ENCODE measurements at regions not wholly inside any gene's neighbourhood (a gene's known extent, or its start where the extent isn't known, plus 50 kb on each side); places are given as distances from the start of the nearest gene placed in this dataset.

GRCh38 chr11:128181088-128181480 lies 406.3 kb downstream of the ETS1 start:
- H4K20me1 ChIP-seq (ENCODE audit: control insufficient read depth, insufficient read depth, low read depth, low read length), result no peaks in the 10 kb centered on the region
- H3K79me2 ChIP-seq (ENCODE audit: control insufficient read depth, low read length), result no peaks in the 10 kb centered on the region
- no peak overlapping the region for H3K4me3 ChIP-seq (ENCODE audit: low read length)
- H3K4me2 ChIP-seq (ENCODE audit: low read length), result no peak overlapping the region
- H3K9me3 ChIP-seq (ENCODE audit: control insufficient read depth, insufficient read depth, low read length), result peaks cover 8% of the 10 kb centered on the region; the same call in 1 of the 2 replicates
- TF ChIP-seq CTCF (IDR thresholded peaks at IDR 0.05; ENCODE audit: low read depth, low read length, poor library complexity, severe bottlenecking), result no peak
- TF ChIP-seq EZH2phosphoT487 (IDR thresholded peaks at IDR 0.05; ENCODE audit: borderline replicate concordance, low read length), result no peak
- H3K27ac ChIP-seq (ENCODE audit: low read depth, low read length), result no peak overlapping the region
- H3K4me1 ChIP-seq (ENCODE audit: control insufficient read depth, low read length), result no peaks in the 10 kb centered on the region
- H3K9me2 ChIP-seq (replicated peaks; ENCODE audit: control insufficient read depth, low read length), result no peaks in the 10 kb centered on the region
- no peaks in the 10 kb centered on the region for H3K36me3 ChIP-seq (ENCODE audit: control insufficient read depth, low read length)
- H3K27me3 ChIP-seq (ENCODE audit: control insufficient read depth, low read length), result no peaks in the 10 kb centered on the region
- H3F3A ChIP-seq (ENCODE audit: control insufficient read depth, insufficient read depth), result no peaks in the 10 kb centered on the region

GRCh38 chr11:128180441-128181087 lies 406.8 kb downstream of the ETS1 start:
- Histone ChIP-seq H3K79me2 (ENCODE audit: control insufficient read depth, low read length) (no peaks in the 10 kb centered on the region), H3F3A (ENCODE audit: control insufficient read depth, insufficient read depth) (no peaks in the 10 kb centered on the region), H3K9me3 (ENCODE audit: control insufficient read depth, insufficient read depth, low read length) (peaks cover 8% of the 10 kb centered on the region; the same call in 1 of the 2 replicates), H3K27me3 (ENCODE audit: control insufficient read depth, low read length) (no peaks in the 10 kb centered on the region), H3K27ac (ENCODE audit: low read depth, low read length) (no peak overlapping the region), H3K9me2 (replicated peaks; ENCODE audit: control insufficient read depth, low read length) (no peaks in the 10 kb centered on the region), H3K4me3 (ENCODE audit: low read length) (no peak overlapping the region), H3K36me3 (ENCODE audit: control insufficient read depth, low read length) (no peaks in the 10 kb centered on the region), H3K4me2 (ENCODE audit: low read length) (no peak overlapping the region), H4K20me1 (ENCODE audit: control insufficient read depth, insufficient read depth, low read depth, low read length) (no peaks in the 10 kb centered on the region), H3K4me1 (ENCODE audit: control insufficient read depth, low read length) (no peaks in the 10 kb centered on the region)
- TF ChIP-seq CTCF (IDR thresholded peaks at IDR 0.05; ENCODE audit: low read depth, low read length, poor library complexity, severe bottlenecking), result no peak

- H3K9me2 ChIP-seq (replicated peaks; ENCODE audit: control insufficient read depth, low read length), result no peaks in the 10 kb centered on the region
- H3K27ac ChIP-seq (ENCODE audit: low read depth, low read length), result no peak overlapping the region
- H3K4me2 ChIP-seq (ENCODE audit: low read length), result no peak overlapping the region
- no peaks in the 10 kb centered on the region for H3K4me1 ChIP-seq (ENCODE audit: control insufficient read depth, low read length)
- no peaks in the 10 kb centered on the region for H3K27me3 ChIP-seq (ENCODE audit: control insufficient read depth, low read length)
- no peak overlapping the region for H3K4me3 ChIP-seq (ENCODE audit: low read length)
- TF ChIP-seq CTCF (IDR thresholded peaks at IDR 0.05; ENCODE audit: low read depth, low read length, poor library complexity, severe bottlenecking) (no peak), EZH2phosphoT487 (IDR thresholded peaks at IDR 0.05; ENCODE audit: borderline replicate concordance, low read length) (no peak)
- H3K9me3 ChIP-seq (ENCODE audit: control insufficient read depth, insufficient read depth, low read length), result no peaks in the 10 kb centered on the region; the same call in 1 of the 2 replicates
- H3K36me3 ChIP-seq (ENCODE audit: control insufficient read depth, low read length), result no peaks in the 10 kb centered on the region
- H4K20me1 ChIP-seq (ENCODE audit: control insufficient read depth, insufficient read depth, low read depth, low read length), result no peaks in the 10 kb centered on the region
- no peaks in the 10 kb centered on the region for H3K79me2 ChIP-seq (ENCODE audit: control insufficient read depth, low read length)
- H3F3A ChIP-seq (ENCODE audit: control insufficient read depth, insufficient read depth), result no peaks in the 10 kb centered on the region
Observed at GRCh38 chr11:128179512-128179911, 407.8 kb downstream of the ETS1 start.

Data from DOHH2 (cell line).